Left lung (tissue), 4 donors: ENCODE measurements at regions not wholly inside any gene's neighbourhood (a gene's known extent, or its start where the extent isn't known, plus 50 kb on each side); places are given as distances from the start of the nearest gene placed in this dataset.

ENCODE experiments used
- ATAC-seq: fragments of 200-7000 bp; cut with Tn5 transposase; one replicate; pipeline ENCODE4 v1.9.1; 2020; ENCODE audit warnings: moderate library complexity
- DNase-seq, 4 donors: peaks; one replicate each; pipeline ENCODE4 v3.0.0-alpha.2; 2013 to 2020
- H3K27ac ChIP-seq, 2 donors: fragments of 200-600 bp; sonication (generic) in 1 of 2; one replicate each; pipeline versions ENCODE4 v1.5.0 to v1.8.0; 2020 to 2021
- H3K27me3 ChIP-seq, 2 donors: fragments of 200-600 bp; sonication (generic) in 1 of 2; one replicate each; pipeline versions ENCODE4 v1.5.0 to v1.8.0; 2020 to 2021
- H3K36me3 ChIP-seq, 2 donors: fragments of 200-600 bp; sonication (generic) in 1 of 2; one replicate each; pipeline versions ENCODE4 v1.5.0 to v1.8.0; 2020 to 2021
- H3K4me1 ChIP-seq, 2 donors: fragments of 200-600 bp; one replicate each; pipeline ENCODE4 v1.8.0; 2021
- H3K4me3 ChIP-seq, 2 donors: fragments of 200-600 bp; sonication (generic) in 1 of 2; one replicate each; pipeline versions ENCODE4 v1.5.0 to v1.8.0; 2020 to 2021; ENCODE audit warnings: mild to moderate bottlenecking in 1 of 2
- H3K9me3 ChIP-seq, 2 donors: fragments of 200-600 bp; sonication (generic) in 1 of 2; one replicate each; pipeline versions ENCODE4 v1.5.0 to v1.8.0; 2020 to 2021
- intact Hi-C, 2 donors: fragments of 100-400 bp; cut with DNase I; formaldehyde crosslinking; loops; one replicate each; pipeline versions ENCODE4 v1.11.2 to v1.14.2; 2022
- TF ChIP-seq, protein P1 (sequence below), 2 donors: fragments of 200-600 bp; sonication (generic) in 1 of 2; IDR thresholded peaks; one replicate each; pipeline versions ENCODE4 v1.5.0 to v1.8.0; 2021; ENCODE audit warnings: antibody characterized with exemption in 2 of 2
- donor health status: DM: no; HTN: yes; CAD: no.
- donor health status: DM: no; HTN: no; CAD: no.

DNA sequence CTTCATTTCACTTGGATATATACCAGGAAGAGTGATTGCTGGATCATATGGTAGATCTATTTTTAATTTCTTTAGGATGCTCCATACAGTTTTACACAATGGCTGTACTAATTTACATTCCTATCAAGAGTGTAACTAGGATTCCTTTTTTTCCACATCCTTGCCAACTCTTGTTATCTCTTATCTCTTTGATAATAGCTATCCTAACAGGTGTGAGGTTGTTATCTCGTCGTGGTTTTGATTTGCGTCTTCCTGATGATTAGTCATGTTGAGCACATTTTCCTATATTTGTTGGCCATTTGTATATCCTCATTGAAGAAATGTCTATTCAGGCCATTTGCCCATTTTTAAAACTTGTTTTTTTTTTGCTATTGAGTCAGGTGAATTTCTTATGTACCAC, 552.4 kb downstream of the RFPL4B start:
- ATAC-seq (no peak), DNase-seq (no peak)
- H3K27me3 ChIP-seq: no peaks in the 10 kb centered on the region
- H3K36me3 ChIP-seq: no peaks in the 10 kb centered on the region
- no peaks in the 10 kb centered on the region for H3K4me1 ChIP-seq
- TF ChIP-seq, protein P1, sequence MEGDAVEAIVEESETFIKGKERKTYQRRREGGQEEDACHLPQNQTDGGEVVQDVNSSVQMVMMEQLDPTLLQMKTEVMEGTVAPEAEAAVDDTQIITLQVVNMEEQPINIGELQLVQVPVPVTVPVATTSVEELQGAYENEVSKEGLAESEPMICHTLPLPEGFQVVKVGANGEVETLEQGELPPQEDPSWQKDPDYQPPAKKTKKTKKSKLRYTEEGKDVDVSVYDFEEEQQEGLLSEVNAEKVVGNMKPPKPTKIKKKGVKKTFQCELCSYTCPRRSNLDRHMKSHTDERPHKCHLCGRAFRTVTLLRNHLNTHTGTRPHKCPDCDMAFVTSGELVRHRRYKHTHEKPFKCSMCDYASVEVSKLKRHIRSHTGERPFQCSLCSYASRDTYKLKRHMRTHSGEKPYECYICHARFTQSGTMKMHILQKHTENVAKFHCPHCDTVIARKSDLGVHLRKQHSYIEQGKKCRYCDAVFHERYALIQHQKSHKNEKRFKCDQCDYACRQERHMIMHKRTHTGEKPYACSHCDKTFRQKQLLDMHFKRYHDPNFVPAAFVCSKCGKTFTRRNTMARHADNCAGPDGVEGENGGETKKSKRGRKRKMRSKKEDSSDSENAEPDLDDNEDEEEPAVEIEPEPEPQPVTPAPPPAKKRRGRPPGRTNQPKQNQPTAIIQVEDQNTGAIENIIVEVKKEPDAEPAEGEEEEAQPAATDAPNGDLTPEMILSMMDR (IDR thresholded peaks at IDR 0.05): no peak
- H3K27ac ChIP-seq: no peak overlapping the region
- H3K9me3 ChIP-seq: no peaks in the 10 kb centered on the region
- H3K4me3 ChIP-seq: no peak overlapping the region
- intact Hi-C loops: no loop called here

DNA sequence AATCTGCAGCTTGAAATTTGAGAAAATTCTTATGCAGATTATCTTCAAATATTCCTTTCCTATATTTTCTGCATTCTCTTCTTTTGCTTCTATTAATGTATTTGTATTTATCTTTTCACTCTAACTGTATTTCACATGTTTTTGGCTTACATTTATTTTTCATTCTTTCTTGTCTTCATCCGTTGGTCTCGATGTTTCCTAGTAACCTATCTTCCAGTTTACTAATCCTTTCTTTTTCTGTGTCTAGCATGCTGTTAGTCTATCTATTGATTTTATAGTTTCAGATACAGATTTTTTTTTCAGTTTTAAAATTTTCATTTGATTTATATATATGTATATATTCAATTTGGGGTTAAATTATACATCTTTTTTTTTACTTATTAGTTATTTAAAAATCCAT, 556.2 kb downstream of the RFPL4B start:
- DNase-seq: no peak
- no peaks in the 10 kb centered on the region for H3K27me3 ChIP-seq
- H3K9me3 ChIP-seq: no peaks in the 10 kb centered on the region

DNA sequence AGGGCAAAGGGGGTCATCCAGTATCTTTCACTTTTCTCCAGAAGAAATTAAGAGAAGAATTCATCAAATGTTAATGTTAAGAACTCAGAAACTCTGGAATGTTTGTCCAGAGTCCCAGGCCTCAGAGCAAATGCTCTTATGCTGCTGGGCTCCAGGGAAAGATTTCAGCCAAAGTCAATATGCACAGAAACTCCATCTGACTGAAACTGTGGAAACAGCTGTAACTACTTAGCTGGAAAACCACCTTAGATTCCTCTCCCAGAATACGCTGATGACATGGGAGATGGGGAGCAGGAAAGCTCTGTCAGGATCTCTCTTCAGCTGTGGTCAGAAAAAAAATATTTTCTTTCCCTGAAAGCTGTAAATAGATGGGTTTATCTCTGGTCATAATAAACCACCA, 559.6 kb downstream of the RFPL4B start:
- intact Hi-C loops: no loop called here
- DNase-seq: peak in 2 of 4 donors; percentile 16 to 30
- H3K36me3 ChIP-seq: no peaks in the 10 kb centered on the region

More for the DNA sequence above, 556.2 kb downstream of the RFPL4B start:
- Histone ChIP-seq H3K27ac (no peak overlapping the region), H3K4me3 (no peak overlapping the region), H3K4me1 (no peaks in the 10 kb centered on the region), H3K36me3 (no peaks in the 10 kb centered on the region)
- TF ChIP-seq, protein P1 (IDR thresholded peaks at IDR 0.05): no peak
- intact Hi-C loops: no loop called here
- no peak for ATAC-seq

DNA sequence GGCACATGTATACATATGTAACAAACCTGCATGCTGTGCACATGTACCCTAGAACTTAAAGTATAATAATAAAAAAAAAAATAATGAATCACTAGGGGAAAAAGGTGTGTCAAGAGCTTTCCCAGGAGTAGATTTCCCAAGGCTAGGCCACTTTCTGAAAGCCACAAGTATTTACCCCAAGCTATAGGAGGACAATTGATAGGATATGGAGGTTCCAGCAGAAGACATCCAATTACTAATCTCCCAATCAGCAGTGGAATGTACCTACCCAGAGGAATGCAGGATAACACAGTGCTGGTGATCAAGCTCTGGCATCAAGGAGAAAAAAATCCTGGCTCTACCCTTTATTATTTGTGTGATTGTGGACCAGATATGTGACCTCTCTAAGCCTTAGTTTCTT, 562.7 kb downstream of the RFPL4B start:
- H3K36me3 ChIP-seq: no peaks in the 10 kb centered on the region
- H3K9me3 ChIP-seq: no peaks in the 10 kb centered on the region
- DNase-seq: no peak
- H3K4me3 ChIP-seq: no peak overlapping the region
- no peak overlapping the region for H3K27ac ChIP-seq
- no peak for ATAC-seq
- TF ChIP-seq, protein P1 (IDR thresholded peaks at IDR 0.05): no peak
- intact Hi-C loops: no loop called here
- H3K27me3 ChIP-seq: no peaks in the 10 kb centered on the region
- no peaks in the 10 kb centered on the region for H3K4me1 ChIP-seq

More for the DNA sequence above, 559.6 kb downstream of the RFPL4B start:
- H3K27ac ChIP-seq: no peak overlapping the region
- no peak overlapping the region for H3K4me3 ChIP-seq
- no peak for ATAC-seq
- H3K9me3 ChIP-seq: no peaks in the 10 kb centered on the region
- H3K4me1 ChIP-seq: no peaks in the 10 kb centered on the region
- H3K27me3 ChIP-seq: no peaks in the 10 kb centered on the region
- TF ChIP-seq, protein P1 (IDR thresholded peaks at IDR 0.05): no peak

DNA sequence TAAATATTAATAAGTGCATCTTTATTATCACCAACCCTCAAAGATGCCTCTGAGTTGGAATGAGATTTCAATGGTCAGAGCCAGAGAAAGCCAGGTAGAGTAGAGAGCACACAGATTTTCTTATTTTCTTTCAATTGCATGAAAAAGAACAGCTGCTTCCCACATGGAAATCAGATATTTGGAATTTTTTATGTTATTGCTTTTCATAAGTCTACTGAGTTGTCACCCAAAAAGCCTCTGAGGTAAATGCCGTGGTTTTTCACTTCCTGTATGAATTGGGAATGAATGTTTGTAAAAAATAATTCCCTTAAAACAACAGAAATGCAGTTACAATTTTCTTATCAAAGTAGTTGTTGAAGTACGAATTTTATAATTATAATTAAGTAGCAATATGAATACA, 563.1 kb downstream of the RFPL4B start:
- Histone ChIP-seq H3K9me3 (no peaks in the 10 kb centered on the region), H3K27me3 (no peaks in the 10 kb centered on the region)

More for the DNA sequence above, 563.1 kb downstream of the RFPL4B start:
- H3K4me3 ChIP-seq: no peak overlapping the region
- no peaks in the 10 kb centered on the region for H3K36me3 ChIP-seq
- TF ChIP-seq, protein P1 (IDR thresholded peaks at IDR 0.05): no peak
- ATAC-seq (no peak), DNase-seq (no peak)
- intact Hi-C loops: no loop called here
- no peaks in the 10 kb centered on the region for H3K4me1 ChIP-seq
- H3K27ac ChIP-seq: no peak overlapping the region
